ENCODE measurements at regions not wholly inside any gene's neighbourhood (a gene's known extent, or its start where the extent isn't known, plus 50 kb on each side); places are given as distances from the start of the nearest gene placed in this dataset.
"Not testable (repeated sequence)": the region's sequence is repeated elsewhere in the genome, so short reads cannot be mapped to it uniquely, and the experiment has no call there.

- H3K4me1 Mint-ChIP-seq: no peaks in the 10 kb centered on the region
- ChIA-PET POLR2A (no interaction called here), CTCF (no interaction called here)
- H3K9me3 Mint-ChIP-seq: no peaks in the 10 kb centered on the region
- DNase-seq: no peak
- H3K4me3 Mint-ChIP-seq: no peak overlapping the region
- H3K27me3 Mint-ChIP-seq: no peaks in the 10 kb centered on the region
- no peaks in the 10 kb centered on the region for H3K36me3 Mint-ChIP-seq (ENCODE audit: low read depth)
- H3K27ac Mint-ChIP-seq: no peak overlapping the region
Observed at GRCh38 chr11:56848141-56848809, 99.8 kb upstream of the OR9G4 start.

GRCh38 chr11:56846631-56847576 lies 98.4 kb upstream of the OR9G4 start:
- CTCF ChIA-PET: no interaction called here
- Mint-ChIP-seq H3K27me3 (no peaks in the 10 kb centered on the region), H3K4me3 (no peak overlapping the region), H3K36me3 (ENCODE audit: low read depth) (no peaks in the 10 kb centered on the region), H3K4me1 (no peaks in the 10 kb centered on the region), H3K27ac (no peak overlapping the region), H3K9me3 (no peaks in the 10 kb centered on the region)
- POLR2A ChIA-PET: no interaction called here
- DNase-seq: no peak

- no peaks in the 10 kb centered on the region for H3K4me1 Mint-ChIP-seq
- POLR2A ChIA-PET: no interaction called here
- CTCF ChIA-PET: no interaction called here
Observed at GRCh38 chr11:56845121-56845732, 96.7 kb upstream of the OR9G4 start.

GRCh38 chr11:56843816-56844215 lies 95.3 kb upstream of the OR9G4 start:
- DNase-seq: no peak
- H3K27ac Mint-ChIP-seq: no peak overlapping the region
- H3K27me3 Mint-ChIP-seq: no peaks in the 10 kb centered on the region
- H3K4me3 Mint-ChIP-seq: no peak overlapping the region
- CTCF ChIA-PET: interaction anchor here (1.0 kb wide), 1 partner anchor 14 kb away, joined by 3 read pairs; no protein-coding TSS in a partner anchor
- no peaks in the 10 kb centered on the region for H3K4me1 Mint-ChIP-seq
- POLR2A ChIA-PET: no interaction called here
- no peaks in the 10 kb centered on the region for H3K9me3 Mint-ChIP-seq
- no peaks in the 10 kb centered on the region for H3K36me3 Mint-ChIP-seq (ENCODE audit: low read depth)

More at GRCh38 chr11:56845121-56845732, 96.7 kb upstream of the OR9G4 start:
- no peaks in the 10 kb centered on the region for H3K27me3 Mint-ChIP-seq
- no peaks in the 10 kb centered on the region for H3K9me3 Mint-ChIP-seq
- H3K4me3 Mint-ChIP-seq: no peak overlapping the region
- H3K36me3 Mint-ChIP-seq (ENCODE audit: low read depth): no peaks in the 10 kb centered on the region
- no peak overlapping the region for H3K27ac Mint-ChIP-seq
- DNase-seq: no peak

GRCh38 chr11:56842814-56843794 lies 94.6 kb upstream of the OR9G4 start:
- Mint-ChIP-seq H3K4me3 (no peak overlapping the region), H3K36me3 (ENCODE audit: low read depth) (no peaks in the 10 kb centered on the region), H3K27me3 (no peaks in the 10 kb centered on the region), H3K4me1 (no peaks in the 10 kb centered on the region), H3K9me3 (no peaks in the 10 kb centered on the region), H3K27ac (no peak overlapping the region)
- CTCF ChIA-PET: no interaction called here
- POLR2A ChIA-PET: no interaction called here
- no peak for DNase-seq

- POLR2A ChIA-PET: no interaction called here
- DNase-seq: peak; percentile 36
- Mint-ChIP-seq H3K4me1 (no peaks in the 10 kb centered on the region), H3K27ac (no peak overlapping the region), H3K4me3 (no peak overlapping the region), H3K27me3 (no peaks in the 10 kb centered on the region), H3K36me3 (ENCODE audit: low read depth) (no peaks in the 10 kb centered on the region), H3K9me3 (no peaks in the 10 kb centered on the region)
- CTCF ChIA-PET: interaction anchor here (1.0 to 1.9 kb wide), 5 partner anchors 18 to 439 kb away, joined by 3 to 9 read pairs (median 4); no protein-coding TSS in a partner anchor
Observed at GRCh38 chr11:56841210-56841810, 92.8 kb upstream of the OR9G4 start.

- DNase-seq; POLR2A ChIA-PET; CTCF ChIA-PET; H3K9me3 Mint-ChIP-seq; H3K27ac Mint-ChIP-seq; H3K27me3 Mint-ChIP-seq; H3K36me3 Mint-ChIP-seq (ENCODE audit: low read depth); H3K4me1 Mint-ChIP-seq; H3K4me3 Mint-ChIP-seq: not testable (repeated sequence)
Observed at GRCh38 chr11:56827357-56827756, 78.9 kb upstream of the OR9G4 start.

GRCh38 chr11:56819916-56820315 lies 71.4 kb upstream of the OR9G4 start:
- H3K27ac Mint-ChIP-seq: no peak overlapping the region
- CTCF ChIA-PET: no interaction called here
- no peaks in the 10 kb centered on the region for H3K9me3 Mint-ChIP-seq
- no peaks in the 10 kb centered on the region for H3K27me3 Mint-ChIP-seq
- no peak overlapping the region for H3K4me3 Mint-ChIP-seq
- POLR2A ChIA-PET: no interaction called here
- DNase-seq: no peak
- no peaks in the 10 kb centered on the region for H3K4me1 Mint-ChIP-seq
- H3K36me3 Mint-ChIP-seq (ENCODE audit: low read depth): no peaks in the 10 kb centered on the region

GRCh38 chr11:56817661-56818060 lies 69.2 kb upstream of the OR9G4 start:
- no peaks in the 10 kb centered on the region for H3K27me3 Mint-ChIP-seq
- H3K36me3 Mint-ChIP-seq (ENCODE audit: low read depth): no peaks in the 10 kb centered on the region
- H3K9me3 Mint-ChIP-seq: no peaks in the 10 kb centered on the region
- ChIA-PET POLR2A (no interaction called here), CTCF (interaction anchor here (0.7 kb wide), 2 partner anchors 1197 to 1965 kb away, joined by 3 to 6 read pairs; no protein-coding TSS in a partner anchor)
- DNase-seq: no peak
- H3K4me1 Mint-ChIP-seq: no peaks in the 10 kb centered on the region
- H3K27ac Mint-ChIP-seq: no peak overlapping the region
- H3K4me3 Mint-ChIP-seq: no peak overlapping the region

- no peak overlapping the region for H3K4me3 Mint-ChIP-seq
- POLR2A ChIA-PET: no interaction called here
- DNase-seq: no peak
- H3K36me3 Mint-ChIP-seq (ENCODE audit: low read depth): no peaks in the 10 kb centered on the region
- CTCF ChIA-PET: no interaction called here
- no peaks in the 10 kb centered on the region for H3K9me3 Mint-ChIP-seq
- no peaks in the 10 kb centered on the region for H3K4me1 Mint-ChIP-seq
- no peak overlapping the region for H3K27ac Mint-ChIP-seq
- no peaks in the 10 kb centered on the region for H3K27me3 Mint-ChIP-seq
Observed at GRCh38 chr11:56816259-56816658, 67.8 kb upstream of the OR9G4 start.

- Mint-ChIP-seq H3K9me3 (no peaks in the 10 kb centered on the region), H3K36me3 (ENCODE audit: low read depth) (no peaks in the 10 kb centered on the region), H3K27me3 (no peaks in the 10 kb centered on the region), H3K4me3 (no peak overlapping the region), H3K4me1 (no peaks in the 10 kb centered on the region), H3K27ac (no peak overlapping the region)
- no peak for DNase-seq
- CTCF ChIA-PET: no interaction called here
- POLR2A ChIA-PET: no interaction called here
Observed at GRCh38 chr11:56808326-56808725, 59.8 kb upstream of the OR9G4 start.

- POLR2A ChIA-PET: no interaction called here
- no peak for DNase-seq
- H3K9me3 Mint-ChIP-seq: no peaks in the 10 kb centered on the region
Observed at GRCh38 chr11:56799691-56800210, 51.3 kb upstream of the OR9G4 start.

More at GRCh38 chr11:56799691-56800210, 51.3 kb upstream of the OR9G4 start:
- Mint-ChIP-seq H3K27me3 (no peaks in the 10 kb centered on the region), H3K4me3 (no peak overlapping the region), H3K27ac (no peak overlapping the region), H3K36me3 (ENCODE audit: low read depth) (no peaks in the 10 kb centered on the region), H3K4me1 (no peaks in the 10 kb centered on the region)
- CTCF ChIA-PET: no interaction called here
